AG04450 (cell line): ENCODE measurements at regions not wholly inside any gene's neighbourhood (a gene's known extent, or its start where the extent isn't known, plus 50 kb on each side); places are given as distances from the start of the nearest gene placed in this dataset.

Source experiments
- CTCF ChIA-PET: fragments of 300-600, 350-600 bp; formaldehyde crosslinking; extraction: SDS; loops from one replicate; lab custom pipeline; 2022; ENCODE audit warnings: antibody characterized with exemption, inconsistent platforms; lab: Charles Lee
- POLR2A ChIA-PET: fragments of 350-600 bp; formaldehyde crosslinking; extraction: SDS; loops from one replicate; lab custom pipeline; 2021; ENCODE audit warnings: antibody characterized with exemption, inconsistent platforms; lab: Yijun Ruan, JAX
- DNase-seq: peaks from one replicate; pipeline ENCODE4 v3.0.0-alpha.2; 2011; ENCODE audit warnings: low read depth, low spot score
- H3K27ac ChIP-seq: one replicate; pipeline ENCODE4 v1.5.1; 2012; ENCODE audit warnings: low read depth, low read length, control low read depth
- H3K27me3 ChIP-seq: one replicate; pipeline ENCODE4 v1.6.0; 2012; ENCODE audit warnings: low read length; ENCODE audit not compliant: control insufficient read depth, insufficient read depth
- H3K4me3 ChIP-seq: 2 replicates; pipeline ENCODE4 v1.5.1; 2011; ENCODE audit warnings: mild to moderate bottlenecking, low read depth, low read length, control low read depth
- H3K9me3 ChIP-seq: 2 replicates; pipeline ENCODE4 v1.5.1; 2012; ENCODE audit warnings: low read length; ENCODE audit not compliant: control insufficient read depth, insufficient read depth
- TF ChIP-seq, protein P1 (sequence below): IDR thresholded peaks from 2 replicates; pipeline ENCODE4 v1.5.1; 2011; ENCODE audit warnings: low read depth, low read length, control low read depth, inconsistent platforms

DNA sequence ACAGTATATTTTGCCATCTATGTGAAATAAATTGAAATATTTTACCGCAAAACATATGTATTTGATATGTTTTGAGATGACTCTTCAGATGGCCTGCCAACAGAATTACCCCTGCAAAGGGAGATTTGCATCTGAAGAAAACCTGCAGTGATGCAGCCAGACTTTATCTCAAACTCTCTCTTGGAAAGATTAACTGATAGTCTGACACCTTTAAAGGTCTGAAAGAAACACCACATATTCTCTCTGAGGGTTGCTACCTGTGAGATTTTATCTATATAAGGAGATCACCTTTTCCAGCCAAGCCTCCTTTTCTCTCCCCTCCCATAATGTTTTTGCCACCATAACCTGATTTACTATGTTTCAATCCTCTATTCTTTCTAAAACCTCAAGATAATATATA, 1106.3 kb upstream of the IGFBP7 start:
- POLR2A ChIA-PET, result no interaction called here
- CTCF ChIA-PET, result no interaction called here
- no peak overlapping the region for H3K4me3 ChIP-seq

DNA sequence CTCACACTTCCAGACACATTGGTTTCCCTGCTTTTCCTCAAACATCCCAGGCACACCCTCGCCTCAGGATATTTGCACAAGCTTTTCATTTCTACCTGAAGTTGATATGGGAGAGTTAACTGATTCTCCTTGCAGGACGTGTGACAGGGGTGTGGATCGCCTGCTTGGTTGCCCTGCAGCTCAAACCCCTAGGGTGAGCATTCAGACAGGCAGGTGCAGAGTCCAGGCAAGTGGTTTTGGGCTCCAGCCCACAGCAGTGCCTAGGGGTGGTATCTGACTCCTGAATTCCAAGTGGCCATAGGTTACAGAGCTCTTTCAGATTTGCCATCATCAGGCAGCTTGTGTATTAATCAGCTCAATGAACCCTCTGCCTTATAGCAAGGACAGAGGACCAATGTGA, 1104.2 kb upstream of the IGFBP7 start:
- DNase-seq, result no peak
- Histone ChIP-seq H3K27me3 (no peaks in the 10 kb centered on the region), H3K9me3 (peaks cover 19% of the 10 kb centered on the region), H3K27ac (no peak overlapping the region), H3K4me3 (no peak overlapping the region)
- ChIA-PET POLR2A (no interaction called here), CTCF (no interaction called here)
- TF ChIP-seq, protein P1, sequence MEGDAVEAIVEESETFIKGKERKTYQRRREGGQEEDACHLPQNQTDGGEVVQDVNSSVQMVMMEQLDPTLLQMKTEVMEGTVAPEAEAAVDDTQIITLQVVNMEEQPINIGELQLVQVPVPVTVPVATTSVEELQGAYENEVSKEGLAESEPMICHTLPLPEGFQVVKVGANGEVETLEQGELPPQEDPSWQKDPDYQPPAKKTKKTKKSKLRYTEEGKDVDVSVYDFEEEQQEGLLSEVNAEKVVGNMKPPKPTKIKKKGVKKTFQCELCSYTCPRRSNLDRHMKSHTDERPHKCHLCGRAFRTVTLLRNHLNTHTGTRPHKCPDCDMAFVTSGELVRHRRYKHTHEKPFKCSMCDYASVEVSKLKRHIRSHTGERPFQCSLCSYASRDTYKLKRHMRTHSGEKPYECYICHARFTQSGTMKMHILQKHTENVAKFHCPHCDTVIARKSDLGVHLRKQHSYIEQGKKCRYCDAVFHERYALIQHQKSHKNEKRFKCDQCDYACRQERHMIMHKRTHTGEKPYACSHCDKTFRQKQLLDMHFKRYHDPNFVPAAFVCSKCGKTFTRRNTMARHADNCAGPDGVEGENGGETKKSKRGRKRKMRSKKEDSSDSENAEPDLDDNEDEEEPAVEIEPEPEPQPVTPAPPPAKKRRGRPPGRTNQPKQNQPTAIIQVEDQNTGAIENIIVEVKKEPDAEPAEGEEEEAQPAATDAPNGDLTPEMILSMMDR, result no peak

More for the DNA sequence above, 1106.3 kb upstream of the IGFBP7 start:
- H3K27ac ChIP-seq, result no peak overlapping the region
- DNase-seq, result no peak
- TF ChIP-seq, protein P1, result no peak
- H3K27me3 ChIP-seq, result no peaks in the 10 kb centered on the region
- H3K9me3 ChIP-seq, result peaks cover 23% of the 10 kb centered on the region

DNA sequence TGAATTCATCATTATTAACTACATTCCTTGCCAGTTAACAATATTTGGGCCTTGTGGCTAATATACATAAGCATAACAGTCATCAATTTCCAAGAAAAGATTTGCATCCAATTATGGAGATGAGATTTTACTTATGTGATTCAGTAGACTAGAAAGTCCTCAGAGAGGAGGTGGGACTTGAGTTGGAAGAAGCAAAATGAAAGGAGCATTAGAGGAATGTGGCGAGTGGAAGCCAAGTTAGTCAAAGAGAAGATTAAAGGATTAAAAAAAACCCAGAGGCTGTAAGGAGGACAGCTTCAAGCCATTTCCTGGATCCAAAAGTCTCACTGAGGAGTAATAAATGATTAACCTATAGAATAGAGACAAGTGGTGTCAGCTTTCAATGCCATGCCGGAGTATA, 1099.4 kb upstream of the IGFBP7 start:
- Histone ChIP-seq H3K27me3 (no peaks in the 10 kb centered on the region), H3K9me3 (peaks cover 3% of the 10 kb centered on the region; the same call in 1 of the 2 replicates), H3K4me3 (no peak overlapping the region), H3K27ac (no peak overlapping the region)
- TF ChIP-seq, protein P1, result no peak
- ChIA-PET POLR2A (no interaction called here), CTCF (no interaction called here)
- no peak for DNase-seq

DNA sequence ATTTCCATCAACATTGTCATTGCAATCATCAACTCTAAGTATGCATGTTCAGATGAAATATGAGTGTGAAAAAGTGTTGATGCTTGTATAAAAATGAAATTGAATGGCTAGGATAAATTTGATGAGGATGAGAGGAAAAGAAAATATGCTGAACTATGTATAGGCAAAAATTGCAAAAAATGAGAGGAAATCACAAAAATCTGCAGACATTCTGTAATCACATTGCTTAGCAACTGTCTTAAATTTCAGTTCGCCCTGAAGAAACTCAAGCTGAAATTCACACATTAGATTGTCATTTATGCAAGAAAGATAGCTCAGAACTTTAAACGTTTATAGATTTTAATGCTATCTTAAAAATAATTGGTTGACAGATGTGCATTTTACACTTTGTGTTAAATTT, 1098.8 kb upstream of the IGFBP7 start:
- POLR2A ChIA-PET, result no interaction called here
- H3K9me3 ChIP-seq, result no peaks in the 10 kb centered on the region; the same call in 1 of the 2 replicates
- CTCF ChIA-PET, result no interaction called here

DNA sequence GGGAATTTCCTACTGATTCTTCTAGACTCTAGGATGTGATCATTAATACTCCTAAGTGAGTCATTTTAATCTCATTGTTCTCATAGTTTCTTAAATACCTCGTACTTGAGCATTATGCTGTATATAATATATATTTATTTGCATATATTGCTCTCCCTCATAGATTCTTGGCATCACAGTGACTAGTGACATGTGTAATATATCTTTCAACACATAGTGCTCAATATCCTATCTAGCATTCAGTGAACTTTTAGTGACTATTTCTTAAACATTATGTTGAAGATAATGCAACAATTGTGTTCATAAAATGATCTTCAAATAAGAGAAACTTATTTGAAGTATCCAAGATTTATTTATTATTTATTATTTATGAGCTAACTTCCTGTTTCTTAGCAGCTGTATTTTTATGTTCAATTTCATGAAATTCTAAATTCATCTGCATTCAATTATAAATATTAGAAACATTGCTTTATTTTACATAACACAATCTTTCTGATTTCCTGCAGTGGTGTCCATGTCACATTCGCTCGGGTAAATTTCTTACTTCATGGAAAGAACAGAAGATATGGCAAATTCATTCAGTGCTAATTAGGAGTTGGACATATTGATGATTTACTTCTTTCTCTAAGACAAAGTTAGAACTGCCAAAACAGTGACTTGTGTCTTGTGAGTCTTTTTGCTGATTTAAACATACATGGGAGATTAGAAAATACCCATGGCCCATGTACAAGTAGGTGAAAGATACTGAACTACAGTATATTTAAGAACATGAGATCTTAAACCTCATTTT, 1095.5 kb upstream of the IGFBP7 start:
- ChIA-PET CTCF (no interaction called here), POLR2A (no interaction called here)
- H3K4me3 ChIP-seq, result no peak overlapping the region

More for the DNA sequence above, 1098.8 kb upstream of the IGFBP7 start:
- Histone ChIP-seq H3K27me3 (no peaks in the 10 kb centered on the region), H3K4me3 (no peak overlapping the region), H3K27ac (no peak overlapping the region)
- TF ChIP-seq, protein P1, result no peak
- no peak for DNase-seq

More for the DNA sequence above, 1095.5 kb upstream of the IGFBP7 start:
- no peaks in the 10 kb centered on the region; the same call in 1 of the 2 replicates for H3K9me3 ChIP-seq
- TF ChIP-seq, protein P1, result no peak
- no peak overlapping the region for H3K27ac ChIP-seq
- no peaks in the 10 kb centered on the region for H3K27me3 ChIP-seq
- no peak for DNase-seq
